Peyer's patch (tissue), 4 donors: ENCODE measurements at regions not wholly inside any gene's neighbourhood (a gene's known extent, or its start where the extent isn't known, plus 50 kb on each side); places are given as distances from the start of the nearest gene placed in this dataset.

Experiments used
- POLR2A ChIP-seq, 2 donors: fragments of 450-650 bp; IDR thresholded peaks; one replicate each; pipeline ENCODE4 v1.5.1; 2017; ENCODE audit warnings: antibody characterized with exemption in 2 of 2, mild to moderate bottlenecking in 2 of 2, moderate library complexity in 2 of 2
- TF ChIP-seq, protein P1 (sequence below), 6 experiments: fragments of 450-650 bp in 4 of 6; fragments of 200-600 bp in 2 of 6; sonication (generic) in 1 of 6; IDR thresholded peaks; one replicate each; pipeline ENCODE4 v1.5.1; 2017 to 2019; ENCODE audit warnings: antibody characterized with exemption in 6 of 6, mild to moderate bottlenecking in 3 of 6, moderate library complexity in 1 of 6

DNA sequence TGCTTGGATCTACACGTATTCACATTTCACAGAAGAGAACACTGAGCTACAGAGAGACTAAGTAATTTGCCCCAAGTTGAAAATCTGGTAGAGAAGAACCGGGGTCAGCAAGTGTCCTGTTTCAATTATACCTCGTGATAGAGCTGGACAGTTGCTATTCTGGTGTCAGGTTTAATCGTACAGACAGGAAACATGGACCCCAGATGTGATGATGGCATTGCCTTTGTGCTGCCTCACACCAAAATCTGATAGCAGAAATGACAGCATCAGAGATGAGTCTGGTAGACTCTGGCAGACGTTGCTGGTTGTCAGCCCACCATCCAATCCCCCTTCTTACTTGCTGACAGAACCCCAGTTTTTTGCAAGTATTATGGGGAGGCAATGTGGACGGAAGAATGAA, 112.1 kb upstream of the FOXF1 start:
- TF ChIP-seq, protein P1, sequence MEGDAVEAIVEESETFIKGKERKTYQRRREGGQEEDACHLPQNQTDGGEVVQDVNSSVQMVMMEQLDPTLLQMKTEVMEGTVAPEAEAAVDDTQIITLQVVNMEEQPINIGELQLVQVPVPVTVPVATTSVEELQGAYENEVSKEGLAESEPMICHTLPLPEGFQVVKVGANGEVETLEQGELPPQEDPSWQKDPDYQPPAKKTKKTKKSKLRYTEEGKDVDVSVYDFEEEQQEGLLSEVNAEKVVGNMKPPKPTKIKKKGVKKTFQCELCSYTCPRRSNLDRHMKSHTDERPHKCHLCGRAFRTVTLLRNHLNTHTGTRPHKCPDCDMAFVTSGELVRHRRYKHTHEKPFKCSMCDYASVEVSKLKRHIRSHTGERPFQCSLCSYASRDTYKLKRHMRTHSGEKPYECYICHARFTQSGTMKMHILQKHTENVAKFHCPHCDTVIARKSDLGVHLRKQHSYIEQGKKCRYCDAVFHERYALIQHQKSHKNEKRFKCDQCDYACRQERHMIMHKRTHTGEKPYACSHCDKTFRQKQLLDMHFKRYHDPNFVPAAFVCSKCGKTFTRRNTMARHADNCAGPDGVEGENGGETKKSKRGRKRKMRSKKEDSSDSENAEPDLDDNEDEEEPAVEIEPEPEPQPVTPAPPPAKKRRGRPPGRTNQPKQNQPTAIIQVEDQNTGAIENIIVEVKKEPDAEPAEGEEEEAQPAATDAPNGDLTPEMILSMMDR (IDR thresholded peaks at IDR 0.05) = no peak
- no peak for TF ChIP-seq POLR2A (IDR thresholded peaks at IDR 0.05)
